GM19468 (cell line): ENCODE measurements at regions not wholly inside any gene's neighbourhood (a gene's known extent, or its start where the extent isn't known, plus 50 kb on each side); places are given as distances from the start of the nearest gene placed in this dataset.

ENCODE experiments used
- ATAC-seq: cut with Tn5 transposase; IDR thresholded peaks from one replicate; pipeline ENCODE4 v1.9.1; 2021; ENCODE audit warnings: mild to moderate bottlenecking, moderate library complexity, moderate number of reproducible peaks; ENCODE audit not compliant: unreplicated experiment; ENCODE audit errors: extremely low read depth

DNA sequence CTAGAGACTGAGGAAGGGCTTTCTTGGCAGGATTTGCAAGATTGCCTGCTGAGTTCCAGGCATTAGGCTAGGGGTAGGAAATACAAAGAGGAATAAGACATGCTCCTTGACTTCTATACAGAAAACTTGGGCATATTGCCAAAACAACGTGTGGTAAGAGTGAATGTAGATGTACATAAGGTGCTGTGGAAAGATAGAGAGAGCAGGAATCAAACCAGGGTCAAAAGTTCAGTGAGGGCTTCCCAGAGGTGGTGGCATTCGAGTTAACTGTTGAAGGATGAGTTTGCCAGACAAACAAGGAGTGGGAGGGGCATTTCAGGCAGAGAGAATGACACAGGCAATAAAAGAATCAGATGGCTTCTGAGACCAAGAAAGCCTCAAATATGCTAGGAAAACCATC, 187.9 kb downstream of the KDR start:
- no peak for ATAC-seq

GRCh38 chr4:54933579-54933978, 191.8 kb downstream of the KDR start:
- no peak for ATAC-seq

DNA sequence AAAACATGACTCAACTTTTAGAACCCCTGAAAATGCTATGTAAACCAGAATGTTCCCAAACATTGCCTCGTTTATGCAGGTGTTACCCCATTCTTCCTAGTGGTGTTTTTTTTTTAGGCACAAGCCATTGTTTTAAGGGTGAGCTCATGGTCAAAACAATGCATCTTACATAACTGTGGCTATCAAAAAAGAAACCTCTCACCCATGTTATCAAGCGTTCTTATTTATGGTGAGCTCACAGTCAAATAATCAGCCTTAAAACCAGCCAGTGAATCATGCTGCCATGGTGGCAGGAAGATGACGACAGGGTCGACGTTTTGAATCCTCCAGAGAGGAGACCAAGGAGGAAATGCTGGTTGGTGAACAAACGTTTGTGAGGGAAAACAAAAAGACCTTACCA, 195.2 kb downstream of the KDR start:
- no peak for ATAC-seq

- ATAC-seq: no peak
Measured at GRCh38 chr4:54929459-54929858, 195.9 kb downstream of the KDR start.

DNA sequence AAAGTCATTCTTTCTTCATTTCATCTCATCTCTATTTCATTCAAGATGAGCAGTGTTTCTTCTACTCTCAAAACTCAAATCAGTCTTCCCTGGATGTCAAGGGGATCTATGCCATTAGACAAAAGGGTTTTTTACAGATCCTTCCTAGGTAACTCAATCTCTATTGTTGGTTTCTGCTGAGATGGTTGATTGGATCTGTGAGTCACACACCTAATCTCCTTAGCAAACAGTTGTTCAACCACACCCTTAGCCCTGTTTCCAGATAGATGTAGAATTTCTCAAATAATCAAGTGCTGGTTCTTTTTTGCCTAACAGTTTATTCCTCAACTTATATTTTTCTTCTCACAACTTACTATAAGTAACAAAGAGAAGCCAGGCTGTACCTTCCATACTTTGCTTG, 200.5 kb downstream of the KDR start:
- ATAC-seq: no peak

- no peak for ATAC-seq
Measured at GRCh38 chr4:54915276-54915675, 210.1 kb downstream of the KDR start.

- no peak for ATAC-seq
Measured at GRCh38 chr4:54914781-54915180, 210.6 kb downstream of the KDR start.

DNA sequence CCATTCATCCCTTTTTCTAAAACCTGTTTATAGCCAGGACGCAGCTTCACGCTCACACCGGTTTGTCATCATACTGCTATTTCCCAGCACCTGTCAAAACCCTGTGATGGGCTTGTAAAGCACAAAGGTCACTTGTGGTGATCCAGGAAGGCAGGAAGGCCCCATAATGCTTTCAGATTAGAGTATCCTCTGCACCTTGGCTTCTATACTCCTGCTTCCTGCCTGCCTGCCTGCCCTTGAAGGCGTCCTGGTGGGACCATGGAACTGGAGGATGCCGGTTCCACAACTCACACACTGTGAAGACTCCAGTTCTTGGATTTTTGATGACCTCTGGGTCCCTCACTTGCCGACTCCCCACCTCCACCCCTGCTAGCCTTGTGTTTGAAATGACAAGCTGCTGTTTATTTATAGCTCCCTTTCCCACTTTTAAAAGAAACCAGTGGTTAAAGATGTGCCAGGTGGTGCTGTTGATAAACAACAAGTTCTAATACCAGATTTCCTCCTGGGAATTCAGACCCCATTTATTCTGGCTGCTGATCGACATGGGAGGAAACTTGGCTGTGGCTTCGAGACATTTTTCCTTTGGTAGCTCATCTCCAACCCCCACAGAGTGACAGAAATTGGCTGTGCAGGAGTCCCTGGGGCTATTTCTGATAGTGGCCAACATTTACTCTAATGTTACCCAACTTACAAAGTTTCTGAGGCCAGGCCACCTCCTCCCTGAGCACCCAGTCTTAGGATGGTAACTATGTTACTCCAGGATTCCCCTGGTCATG, 211.5 kb downstream of the KDR start:
- no peak for ATAC-seq

GRCh38 chr4:54912155-54912554, 213.2 kb downstream of the KDR start:
- ATAC-seq: no peak

GRCh38 chr4:54909961-54910360, 215.4 kb downstream of the KDR start:
- ATAC-seq: no peak

DNA sequence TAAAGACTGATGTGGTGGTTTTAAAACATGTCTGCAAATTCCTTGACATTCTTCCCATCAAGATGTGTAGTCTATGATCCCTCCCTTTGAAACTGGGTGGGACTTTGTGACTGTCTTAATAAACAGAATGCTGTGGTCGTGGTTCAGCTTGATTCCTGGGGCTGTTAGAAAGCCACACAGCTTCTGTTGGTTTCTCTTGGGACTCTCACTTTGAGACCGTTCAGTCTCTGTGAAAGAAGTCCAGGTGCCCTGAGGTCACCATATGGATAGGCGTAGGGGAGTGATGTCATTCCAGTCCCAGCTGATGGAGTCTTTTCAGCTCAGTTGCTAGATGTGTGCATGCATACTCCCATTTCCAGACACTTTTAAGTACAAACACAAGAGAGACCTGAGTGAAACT, 216.6 kb downstream of the KDR start:
- ATAC-seq: no peak

- no peak for ATAC-seq
Measured at GRCh38 chr4:54904953-54905352, 220.4 kb downstream of the KDR start.

- no peak for ATAC-seq
Measured at GRCh38 chr4:54902976-54903375, 222.4 kb downstream of the KDR start.

DNA sequence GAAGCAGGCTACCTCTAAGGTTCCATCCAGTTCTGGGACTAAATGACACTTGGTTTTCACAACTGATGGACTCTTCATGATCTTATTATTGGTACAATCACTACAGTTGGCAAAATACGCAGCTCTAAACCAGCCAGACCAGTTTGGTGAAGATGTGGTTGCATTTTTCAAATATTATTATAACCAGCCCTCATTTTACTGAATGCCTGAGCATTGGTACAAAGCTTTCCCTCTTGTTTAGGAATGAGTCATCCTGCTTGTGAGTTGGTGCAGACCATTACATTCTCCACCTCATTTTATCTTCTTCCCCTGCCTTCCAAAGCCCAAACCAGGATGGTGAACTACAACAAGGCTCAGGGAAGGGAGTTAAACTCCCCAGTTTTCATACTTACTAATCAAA, 223.1 kb downstream of the KDR start:
- ATAC-seq: no peak

GRCh38 chr4:54901202-54901601, 224.2 kb downstream of the KDR start:
- ATAC-seq: no peak

DNA sequence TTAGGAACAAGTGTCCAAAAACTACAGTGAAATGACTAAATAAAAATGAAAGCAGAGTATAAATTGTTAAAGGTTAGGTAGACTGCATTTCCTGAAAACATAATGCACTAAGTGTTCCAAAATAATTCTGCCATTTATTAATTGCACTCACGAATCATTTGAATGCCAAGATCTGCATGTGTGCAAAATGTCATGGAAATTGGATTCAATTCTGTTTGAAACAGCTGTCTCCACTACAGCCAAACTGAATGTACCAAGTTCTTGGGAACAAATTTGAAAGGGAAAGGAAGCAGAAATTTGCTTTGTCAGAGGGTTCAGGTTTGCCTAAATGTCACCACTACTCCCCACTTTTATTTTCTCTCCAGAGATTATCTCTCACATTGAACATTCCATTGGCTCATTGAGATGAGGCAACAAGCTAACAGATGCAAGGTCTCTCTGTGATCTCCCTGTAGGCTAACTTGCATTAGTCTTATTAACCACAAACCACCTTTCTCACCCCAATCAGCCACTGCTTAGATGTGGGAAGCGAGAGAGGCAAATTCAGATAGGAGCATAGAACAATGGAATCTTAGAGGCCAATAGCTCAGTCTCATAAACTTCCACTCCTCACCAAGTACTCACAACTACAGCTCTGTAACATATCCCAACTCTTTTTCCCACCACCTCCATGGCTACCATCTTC, 226.6 kb downstream of the KDR start:
- ATAC-seq: no peak

DNA sequence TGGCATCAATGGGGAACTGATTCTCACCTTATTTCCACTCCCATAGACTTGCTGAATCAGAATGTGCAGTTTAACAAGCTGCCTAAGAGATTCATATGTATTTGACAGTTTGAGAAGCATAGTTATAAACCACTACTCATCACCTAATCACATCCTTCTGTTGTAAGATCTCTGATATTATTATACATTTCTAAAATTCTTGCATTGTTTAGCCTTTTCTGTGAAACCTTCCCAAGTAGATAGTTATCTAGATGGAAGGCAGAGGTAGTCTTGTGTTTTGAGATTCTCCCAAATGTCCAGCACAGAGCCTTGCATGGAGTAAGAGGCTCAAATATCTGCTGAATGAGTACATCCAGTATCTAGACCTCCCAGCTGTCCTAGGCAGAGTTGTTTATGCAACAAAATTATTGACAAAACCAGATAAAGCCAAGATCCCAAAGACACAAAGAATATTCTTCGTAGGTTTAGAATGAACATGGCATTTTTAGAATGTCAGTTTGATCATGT, 227.3 kb downstream of the KDR start:
- no peak for ATAC-seq

- ATAC-seq: no peak
Measured at GRCh38 chr4:54897590-54897989, 227.8 kb downstream of the KDR start.

GRCh38 chr4:54882616-54883015, 224.9 kb downstream of the KIT start:
- ATAC-seq: no peak

DNA sequence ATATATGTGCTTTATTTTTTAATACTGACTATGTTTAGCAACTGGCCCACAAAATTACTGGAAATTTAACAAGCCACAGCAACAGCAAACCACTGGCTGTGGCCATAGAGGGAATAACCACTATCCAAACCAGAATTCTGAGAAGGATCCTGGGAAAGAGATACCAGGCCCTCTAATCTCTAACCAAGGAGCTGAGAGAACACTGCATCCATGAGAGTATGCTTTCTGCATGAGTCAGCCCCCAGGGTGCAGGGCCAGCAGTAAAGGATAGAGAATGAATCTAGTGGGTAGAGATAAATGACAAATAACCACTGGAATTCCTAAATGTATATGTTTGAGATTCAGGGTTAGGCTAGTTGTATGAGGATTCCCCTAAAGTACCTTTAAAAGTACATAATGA, 221.8 kb downstream of the KIT start:
- ATAC-seq: no peak

DNA sequence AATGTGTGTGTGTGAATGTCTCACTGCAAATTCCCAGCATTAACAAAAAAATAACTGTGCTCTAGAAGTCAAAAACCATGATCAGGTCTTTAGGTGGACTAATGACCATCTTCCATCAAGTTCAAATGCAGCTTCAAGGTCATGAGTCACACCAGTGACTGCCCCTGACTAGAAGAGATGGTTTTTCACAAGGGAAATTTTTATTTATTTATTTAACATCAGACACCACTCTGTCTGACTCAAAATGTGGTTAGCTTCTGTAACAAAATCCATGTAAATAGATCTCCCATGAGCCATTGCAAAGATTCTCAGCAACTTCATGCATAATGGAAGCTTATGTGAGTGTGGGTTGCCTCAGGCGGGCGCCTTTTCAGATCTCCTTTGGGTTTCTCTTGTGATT, 219.2 kb downstream of the KIT start:
- ATAC-seq: no peak

GRCh38 chr4:54872261-54872660, 214.5 kb downstream of the KIT start:
- no peak for ATAC-seq
